HG02943 (cell line): ENCODE measurements at regions not wholly inside any gene's neighbourhood (a gene's known extent, or its start where the extent isn't known, plus 50 kb on each side); places are given as distances from the start of the nearest gene placed in this dataset.

ENCODE experiments used
- ATAC-seq: cut with Tn5 transposase; IDR thresholded peaks from one replicate; pipeline ENCODE4 v1.9.1; 2021; ENCODE audit warnings: mild to moderate bottlenecking, low read depth, moderate library complexity; ENCODE audit not compliant: unreplicated experiment

GRCh38 chr11:116567721-116568242 is 205.0 kb downstream of the BUD13 start:
- no peak for ATAC-seq

GRCh38 chr11:116563712-116564047 is 209.1 kb downstream of the BUD13 start:
- ATAC-seq = no peak

GRCh38 chr11:116563028-116563711 is 209.6 kb downstream of the BUD13 start:
- ATAC-seq = no peak

- no peak for ATAC-seq
Measured at GRCh38 chr11:116560589-116560988, 212.2 kb downstream of the BUD13 start.

DNA sequence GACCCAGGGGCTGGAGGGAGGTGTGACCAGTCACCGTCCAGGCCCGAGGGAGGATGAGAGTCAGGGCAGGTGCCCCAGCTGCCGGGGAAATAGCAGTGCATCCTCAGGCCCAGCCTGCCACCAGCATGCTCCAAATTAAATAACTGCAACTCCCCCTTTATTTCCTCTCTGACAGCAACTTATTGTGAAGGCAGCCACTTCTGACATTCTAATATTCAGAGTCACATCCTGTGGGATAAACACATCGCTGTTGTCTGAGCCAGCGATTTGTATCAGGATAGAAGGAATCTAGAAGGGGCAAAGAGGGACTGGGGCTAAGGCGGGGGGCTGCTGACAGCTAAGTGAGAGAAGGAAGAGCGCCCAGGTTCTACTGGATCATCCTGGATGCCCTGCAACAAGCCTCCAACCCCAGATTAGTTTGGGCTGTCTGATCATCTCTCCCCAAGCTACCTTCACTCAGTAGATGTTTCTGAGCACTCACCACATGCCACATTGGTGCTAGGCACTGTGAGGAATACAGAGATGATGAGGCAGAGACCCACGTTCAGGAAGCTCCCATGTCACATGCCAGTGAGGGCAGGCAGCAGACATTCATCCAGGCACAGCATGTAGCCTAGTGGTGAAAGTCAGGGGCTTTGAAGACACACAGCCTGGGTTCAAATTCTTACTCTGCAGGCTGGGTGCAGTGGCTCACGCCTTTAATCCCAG is 214.1 kb downstream of the BUD13 start:
- ATAC-seq = no peak

DNA sequence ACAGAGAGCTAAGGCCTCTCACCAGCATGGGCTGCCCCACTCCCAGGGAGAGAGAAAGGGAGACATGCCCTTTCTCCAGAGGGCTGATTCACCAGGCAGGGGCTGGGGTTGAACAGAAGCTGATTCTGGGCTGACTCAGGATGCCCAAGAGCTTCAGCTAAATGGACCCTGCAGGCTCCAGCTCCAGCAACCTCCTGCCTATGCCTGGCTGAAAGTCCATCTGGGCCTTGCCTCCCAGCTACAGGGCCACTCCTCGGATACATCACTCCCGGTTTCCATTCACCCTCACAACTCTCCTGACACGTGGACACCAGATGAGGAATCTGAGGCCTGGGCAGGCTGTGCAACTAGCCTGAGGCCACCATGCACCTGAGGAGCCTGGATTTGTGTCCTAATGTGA is 215.5 kb downstream of the BUD13 start:
- no peak for ATAC-seq

DNA sequence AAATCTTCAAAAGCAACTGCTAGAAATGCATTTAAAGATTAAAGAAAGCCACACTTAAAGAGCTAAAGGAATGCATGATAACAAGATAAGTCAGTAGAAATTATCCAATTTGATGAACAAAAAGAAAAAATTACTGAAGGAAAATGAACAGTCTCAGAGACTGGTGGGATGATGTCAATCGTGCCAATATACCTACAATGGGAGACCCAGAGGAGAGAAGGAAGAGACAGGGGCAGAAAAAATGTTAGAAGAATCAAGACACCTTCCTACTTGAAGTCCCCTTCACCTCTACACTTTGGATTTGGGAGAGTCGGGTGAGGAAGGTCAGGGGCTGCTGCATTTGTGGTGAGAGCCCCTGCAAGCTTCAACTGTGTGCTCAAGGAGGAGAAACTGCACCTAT is 216.3 kb downstream of the BUD13 start:
- no peak for ATAC-seq

GRCh38 chr11:116553482-116553881 is 219.3 kb downstream of the BUD13 start:
- no peak for ATAC-seq

GRCh38 chr11:116551576-116551975 is 221.2 kb downstream of the BUD13 start:
- no peak for ATAC-seq

- ATAC-seq = no peak
Measured at GRCh38 chr11:116548256-116548655, 224.5 kb downstream of the BUD13 start.

GRCh38 chr11:116547571-116547970 is 225.2 kb downstream of the BUD13 start:
- ATAC-seq = no peak

- no peak for ATAC-seq
Measured at GRCh38 chr11:116545912-116546311, 226.9 kb downstream of the BUD13 start.

DNA sequence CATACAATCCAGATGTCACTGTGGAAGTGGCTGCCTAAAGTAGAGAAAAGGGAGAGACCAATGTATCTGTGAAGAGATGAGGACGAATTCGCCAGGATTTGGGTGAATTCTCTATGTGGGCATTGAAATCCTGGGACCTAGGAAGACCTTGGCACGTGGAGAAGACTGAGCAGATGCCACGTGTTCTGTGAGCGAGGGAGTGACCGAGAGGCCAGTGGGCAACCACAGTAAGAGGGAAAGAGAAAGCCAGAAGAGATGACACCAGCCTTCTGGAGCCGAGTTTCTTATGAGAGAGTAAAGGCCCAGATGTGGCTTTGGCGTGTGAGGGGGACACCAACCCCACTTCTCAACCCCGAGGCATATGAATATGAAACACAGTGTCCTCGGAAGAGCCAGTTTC is 228.1 kb downstream of the BUD13 start:
- no peak for ATAC-seq

- ATAC-seq = no peak
Measured at GRCh38 chr11:116543911-116544475, 228.8 kb downstream of the BUD13 start.

GRCh38 chr11:116543099-116543498 is 229.7 kb downstream of the BUD13 start:
- no peak for ATAC-seq

- ATAC-seq = no peak
Measured at GRCh38 chr11:116542406-116542805, 230.4 kb downstream of the BUD13 start.

DNA sequence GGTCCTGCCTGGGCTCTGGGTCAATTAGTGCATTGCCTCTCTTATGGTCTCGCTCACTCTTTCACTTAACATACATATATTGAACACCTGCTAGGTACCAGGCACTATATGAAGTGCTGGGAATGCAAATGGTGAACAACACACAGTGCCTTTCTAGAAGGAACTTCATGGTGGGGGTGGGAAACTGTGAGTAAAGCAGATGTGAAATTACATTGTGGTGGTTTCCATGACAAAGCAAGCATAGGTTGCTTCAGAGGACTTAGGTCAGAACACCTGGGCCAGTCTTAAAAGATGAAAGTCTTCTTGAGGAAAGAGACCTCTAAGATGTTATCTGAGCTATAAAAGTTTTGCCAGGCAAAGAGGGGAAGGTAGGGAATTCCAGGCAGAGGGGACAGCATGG is 231.3 kb downstream of the BUD13 start:
- no peak for ATAC-seq

- no peak for ATAC-seq
Measured at GRCh38 chr11:116540645-116541304, 232.0 kb downstream of the BUD13 start.

- ATAC-seq = no peak
Measured at GRCh38 chr11:116539836-116540418, 232.9 kb downstream of the BUD13 start.

GRCh38 chr11:116539211-116539610 is 233.6 kb downstream of the BUD13 start:
- ATAC-seq = no peak

DNA sequence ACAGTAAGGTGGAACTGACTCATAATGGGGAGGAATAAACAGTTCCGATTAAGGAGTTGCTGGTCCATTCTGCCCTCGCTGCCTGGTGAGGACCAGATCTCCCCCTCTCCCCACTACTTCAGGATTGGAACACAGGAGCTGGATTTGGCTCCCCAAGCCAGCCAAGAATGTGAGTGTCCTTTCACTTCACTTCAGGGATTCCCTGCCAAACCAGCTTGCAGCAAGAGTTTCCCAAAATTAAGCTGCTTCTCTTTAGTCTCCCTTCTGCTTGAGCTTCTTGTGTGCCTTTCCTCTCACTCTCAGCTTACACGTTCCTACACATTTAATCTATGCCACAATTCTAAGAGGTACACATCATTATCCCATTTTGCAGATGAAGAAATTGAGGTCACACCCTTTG is 234.1 kb downstream of the BUD13 start:
- ATAC-seq = no peak
